ENCODE measurements at regions not wholly inside any gene's neighbourhood (a gene's known extent, or its start where the extent isn't known, plus 50 kb on each side); places are given as distances from the start of the nearest gene placed in this dataset.

GRCh38 chr13:78714717-78715116 is 55.8 kb upstream of the OBI1 start:
- no peaks in the 10 kb centered on the region for H3K36me3 Mint-ChIP-seq (ENCODE audit: low read depth)
- H3K4me1 Mint-ChIP-seq, result peaks cover 21% of the 10 kb centered on the region
- H3K9me3 Mint-ChIP-seq, result peaks cover 5% of the 10 kb centered on the region
- no peaks in the 10 kb centered on the region for H3K27me3 Mint-ChIP-seq (ENCODE audit: low read depth)
- TF ChIP-seq, protein P1, sequence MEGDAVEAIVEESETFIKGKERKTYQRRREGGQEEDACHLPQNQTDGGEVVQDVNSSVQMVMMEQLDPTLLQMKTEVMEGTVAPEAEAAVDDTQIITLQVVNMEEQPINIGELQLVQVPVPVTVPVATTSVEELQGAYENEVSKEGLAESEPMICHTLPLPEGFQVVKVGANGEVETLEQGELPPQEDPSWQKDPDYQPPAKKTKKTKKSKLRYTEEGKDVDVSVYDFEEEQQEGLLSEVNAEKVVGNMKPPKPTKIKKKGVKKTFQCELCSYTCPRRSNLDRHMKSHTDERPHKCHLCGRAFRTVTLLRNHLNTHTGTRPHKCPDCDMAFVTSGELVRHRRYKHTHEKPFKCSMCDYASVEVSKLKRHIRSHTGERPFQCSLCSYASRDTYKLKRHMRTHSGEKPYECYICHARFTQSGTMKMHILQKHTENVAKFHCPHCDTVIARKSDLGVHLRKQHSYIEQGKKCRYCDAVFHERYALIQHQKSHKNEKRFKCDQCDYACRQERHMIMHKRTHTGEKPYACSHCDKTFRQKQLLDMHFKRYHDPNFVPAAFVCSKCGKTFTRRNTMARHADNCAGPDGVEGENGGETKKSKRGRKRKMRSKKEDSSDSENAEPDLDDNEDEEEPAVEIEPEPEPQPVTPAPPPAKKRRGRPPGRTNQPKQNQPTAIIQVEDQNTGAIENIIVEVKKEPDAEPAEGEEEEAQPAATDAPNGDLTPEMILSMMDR (conservative IDR thresholded peaks at IDR 0.05), result no peak
- DNase-seq (ENCODE audit: low read depth, low spot score), result no peak
- peak overlapping the region; percentile 70 for H3K27ac Mint-ChIP-seq (ENCODE audit: unreplicated experiment)
- H3K4me3 Mint-ChIP-seq, result no peak overlapping the region

GRCh38 chr13:78712831-78713230 is 53.9 kb upstream of the OBI1 start:
- TF ChIP-seq, protein P1 (conservative IDR thresholded peaks at IDR 0.05), result no peak
- Mint-ChIP-seq H3K9me3 (peaks cover 7% of the 10 kb centered on the region), H3K4me3 (no peak overlapping the region), H3K4me1 (peaks cover 21% of the 10 kb centered on the region), H3K27ac (ENCODE audit: unreplicated experiment) (no peak overlapping the region), H3K36me3 (ENCODE audit: low read depth) (no peaks in the 10 kb centered on the region), H3K27me3 (ENCODE audit: low read depth) (no peaks in the 10 kb centered on the region)
- DNase-seq (ENCODE audit: low read depth, low spot score), result no peak

DNA sequence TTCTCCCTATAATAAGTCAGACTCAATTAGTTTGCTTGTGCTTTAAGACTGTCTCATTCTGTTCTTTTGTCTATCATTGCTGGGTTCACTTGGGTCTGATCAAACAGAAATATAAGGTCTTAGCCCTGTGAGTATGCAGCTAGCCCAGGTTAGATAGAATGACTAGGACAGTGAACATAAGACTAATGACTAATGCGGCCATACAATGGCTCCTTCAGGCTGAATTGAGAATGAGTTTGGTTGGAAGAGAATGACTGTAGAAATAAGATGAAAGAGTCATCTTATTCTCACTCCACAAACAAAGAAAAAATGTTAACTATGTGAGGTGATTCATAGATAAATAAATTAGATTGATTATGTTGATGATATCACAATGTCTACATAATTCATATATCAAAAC is 50.1 kb upstream of the OBI1 start:
- Mint-ChIP-seq H3K9me3 (peaks cover 6% of the 10 kb centered on the region), H3K36me3 (ENCODE audit: low read depth) (peaks cover 2% of the 10 kb centered on the region), H3K4me1 (peaks cover 12% of the 10 kb centered on the region), H3K27me3 (ENCODE audit: low read depth) (no peaks in the 10 kb centered on the region), H3K27ac (ENCODE audit: unreplicated experiment) (no peak overlapping the region), H3K4me3 (no peak overlapping the region)
- TF ChIP-seq, protein P1 (conservative IDR thresholded peaks at IDR 0.05), result no peak
- no peak for DNase-seq (ENCODE audit: low read depth, low spot score)
